GM10266 (cell line): ENCODE measurements at regions not wholly inside any gene's neighbourhood (a gene's known extent, or its start where the extent isn't known, plus 50 kb on each side); places are given as distances from the start of the nearest gene placed in this dataset.

Experiments used
- DNase-seq: peaks from one replicate; pipeline ENCODE4 v3.0.0; 2012; ENCODE audit errors: extremely low spot score
- CTCF ChIP-seq: IDR thresholded peaks from 2 replicates; pipeline ENCODE4 v1.5.1; 2012; ENCODE audit warnings: mild to moderate bottlenecking, low read depth; ENCODE audit not compliant: control insufficient read depth, insufficient read depth; ENCODE audit errors: missing control alignments

- TF ChIP-seq CTCF = no peak
These were observed 705.4 kb downstream of the RAB28 start for GRCh38 chr4:12778706-12779105.

GRCh38 chr4:12778191-12778590, 705.9 kb downstream of the RAB28 start:
- TF ChIP-seq CTCF = no peak
- DNase-seq = no peak

More at GRCh38 chr4:12778706-12779105, 705.4 kb downstream of the RAB28 start:
- DNase-seq = no peak

GRCh38 chr4:12770351-12770750, 713.8 kb downstream of the RAB28 start:
- no peak for DNase-seq
- no peak for TF ChIP-seq CTCF

- no peak for TF ChIP-seq CTCF
- DNase-seq = no peak
These were observed 722.4 kb downstream of the RAB28 start for GRCh38 chr4:12761694-12762093.

- no peak for TF ChIP-seq CTCF
- DNase-seq = no peak
These were observed 737.0 kb downstream of the RAB28 start for GRCh38 chr4:12747154-12747553.

GRCh38 chr4:12746221-12746620, 737.9 kb downstream of the RAB28 start:
- TF ChIP-seq CTCF = no peak
- DNase-seq = no peak

GRCh38 chr4:12734586-12734985, 749.6 kb downstream of the RAB28 start:
- DNase-seq = no peak
- no peak for TF ChIP-seq CTCF
